ENCODE measurements at regions not wholly inside any gene's neighbourhood (a gene's known extent, or its start where the extent isn't known, plus 50 kb on each side); places are given as distances from the start of the nearest gene placed in this dataset.
"Not testable (repeated sequence)": the region's sequence is repeated elsewhere in the genome, so short reads cannot be mapped to it uniquely, and the experiment has no call there.

GRCh38 chr9:119688547-119688946 is 319.3 kb upstream of the BRINP1 start:
- H3K4me3 ChIP-seq (ENCODE audit: low read depth, low read length), result no peak overlapping the region
- H3K27me3 ChIP-seq (replicated peaks), result no peaks in the 10 kb centered on the region
- no peak overlapping the region for H3K27ac ChIP-seq
- in situ Hi-C loops (cut with HindIII; ENCODE audit: low pct_ligation_motif_present, low sequenced_read_pairs), result no loop called here
- H3K36me3 ChIP-seq (replicated peaks), result no peaks in the 10 kb centered on the region
- TF ChIP-seq CTCF (IDR thresholded peaks at IDR 0.05; ENCODE audit: low read depth, low read length, missing control alignments), result no peak
- DNase-seq, result no peak

GRCh38 chr9:119677811-119678505 is 308.7 kb upstream of the BRINP1 start:
- no peaks in the 10 kb centered on the region for H3K36me3 ChIP-seq (replicated peaks)
- TF ChIP-seq CTCF (IDR thresholded peaks at IDR 0.05; ENCODE audit: low read depth, low read length, missing control alignments), result no peak
- no peak overlapping the region for H3K27ac ChIP-seq
- in situ Hi-C loops (cut with HindIII; ENCODE audit: low pct_ligation_motif_present, low sequenced_read_pairs), result no loop called here
- no peak for DNase-seq
- no peak overlapping the region for H3K4me3 ChIP-seq (ENCODE audit: low read depth, low read length)
- H3K27me3 ChIP-seq (replicated peaks), result no peaks in the 10 kb centered on the region

GRCh38 chr9:119675951-119676350 is 306.7 kb upstream of the BRINP1 start:
- H3K27ac ChIP-seq, result no peak overlapping the region
- H3K4me3 ChIP-seq (ENCODE audit: low read depth, low read length), result no peak overlapping the region
- no peaks in the 10 kb centered on the region for H3K36me3 ChIP-seq (replicated peaks)
- no peaks in the 10 kb centered on the region for H3K27me3 ChIP-seq (replicated peaks)
- no peak for DNase-seq
- in situ Hi-C loops (cut with HindIII; ENCODE audit: low pct_ligation_motif_present, low sequenced_read_pairs), result no loop called here
- no peak for TF ChIP-seq CTCF (IDR thresholded peaks at IDR 0.05; ENCODE audit: low read depth, low read length, missing control alignments)

- H3K4me3 ChIP-seq (ENCODE audit: low read depth, low read length); H3K27me3 ChIP-seq (replicated peaks); H3K36me3 ChIP-seq (replicated peaks); in situ Hi-C loops (cut with HindIII; ENCODE audit: low pct_ligation_motif_present, low sequenced_read_pairs); H3K27ac ChIP-seq; DNase-seq: not testable (repeated sequence)
Measured at GRCh38 chr9:119672763-119673162, 303.5 kb upstream of the BRINP1 start.

GRCh38 chr9:119667916-119668315 is 298.7 kb upstream of the BRINP1 start:
- Histone ChIP-seq H3K36me3 (replicated peaks) (no peaks in the 10 kb centered on the region), H3K27me3 (replicated peaks) (no peaks in the 10 kb centered on the region), H3K4me3 (ENCODE audit: low read depth, low read length) (no peak overlapping the region), H3K27ac (no peak overlapping the region)
- in situ Hi-C loops (cut with HindIII; ENCODE audit: low pct_ligation_motif_present, low sequenced_read_pairs), result no loop called here
- DNase-seq, result no peak
- TF ChIP-seq CTCF (IDR thresholded peaks at IDR 0.05; ENCODE audit: low read depth, low read length, missing control alignments), result no peak

- in situ Hi-C loops (cut with HindIII; ENCODE audit: low pct_ligation_motif_present, low sequenced_read_pairs), result no loop called here
- DNase-seq, result no peak
- no peaks in the 10 kb centered on the region for H3K27me3 ChIP-seq (replicated peaks)
Measured at GRCh38 chr9:119667163-119667562, 297.9 kb upstream of the BRINP1 start.

More at GRCh38 chr9:119667163-119667562, 297.9 kb upstream of the BRINP1 start:
- Histone ChIP-seq H3K4me3 (ENCODE audit: low read depth, low read length) (no peak overlapping the region), H3K27ac (no peak overlapping the region), H3K36me3 (replicated peaks) (no peaks in the 10 kb centered on the region)
- TF ChIP-seq CTCF (IDR thresholded peaks at IDR 0.05; ENCODE audit: low read depth, low read length, missing control alignments), result no peak

Measured in brain microvascular endothelial cell (primary cell).